AG09319 (cell line): ENCODE measurements at regions not wholly inside any gene's neighbourhood (a gene's known extent, or its start where the extent isn't known, plus 50 kb on each side); places are given as distances from the start of the nearest gene placed in this dataset.

Experiments used
- DNase-seq: peaks from one replicate; pipeline ENCODE4 v3.0.0-alpha.2; 2010; ENCODE audit warnings: low read depth; ENCODE audit errors: extremely low read depth
- TF ChIP-seq, protein P1 (sequence below): IDR thresholded peaks from 2 replicates; pipeline ENCODE4 v1.5.1; 2011; ENCODE audit warnings: low read depth, mild to moderate bottlenecking, inconsistent platforms, low read length, moderate library complexity

DNA sequence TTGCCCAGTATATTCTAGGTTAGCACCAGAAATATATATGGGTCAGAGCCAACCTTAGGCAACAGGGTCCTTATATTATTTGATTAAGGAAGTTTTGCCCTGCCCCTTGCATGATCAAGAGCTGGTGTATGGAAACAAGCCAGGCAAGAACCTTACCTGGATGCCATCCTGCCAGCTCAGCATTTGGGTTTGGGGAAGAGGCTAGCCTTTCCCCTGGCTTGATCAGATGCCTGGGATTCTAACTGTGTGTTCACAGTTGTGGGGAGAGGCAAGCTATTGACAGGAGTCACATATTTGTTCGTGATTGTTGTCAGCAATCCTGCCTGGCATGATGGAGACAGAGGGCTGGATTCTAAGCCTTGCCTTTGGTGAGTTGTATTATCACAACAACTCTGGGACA is 260.0 kb upstream of the DACH1 start:
- no peak for DNase-seq
- TF ChIP-seq, protein P1, sequence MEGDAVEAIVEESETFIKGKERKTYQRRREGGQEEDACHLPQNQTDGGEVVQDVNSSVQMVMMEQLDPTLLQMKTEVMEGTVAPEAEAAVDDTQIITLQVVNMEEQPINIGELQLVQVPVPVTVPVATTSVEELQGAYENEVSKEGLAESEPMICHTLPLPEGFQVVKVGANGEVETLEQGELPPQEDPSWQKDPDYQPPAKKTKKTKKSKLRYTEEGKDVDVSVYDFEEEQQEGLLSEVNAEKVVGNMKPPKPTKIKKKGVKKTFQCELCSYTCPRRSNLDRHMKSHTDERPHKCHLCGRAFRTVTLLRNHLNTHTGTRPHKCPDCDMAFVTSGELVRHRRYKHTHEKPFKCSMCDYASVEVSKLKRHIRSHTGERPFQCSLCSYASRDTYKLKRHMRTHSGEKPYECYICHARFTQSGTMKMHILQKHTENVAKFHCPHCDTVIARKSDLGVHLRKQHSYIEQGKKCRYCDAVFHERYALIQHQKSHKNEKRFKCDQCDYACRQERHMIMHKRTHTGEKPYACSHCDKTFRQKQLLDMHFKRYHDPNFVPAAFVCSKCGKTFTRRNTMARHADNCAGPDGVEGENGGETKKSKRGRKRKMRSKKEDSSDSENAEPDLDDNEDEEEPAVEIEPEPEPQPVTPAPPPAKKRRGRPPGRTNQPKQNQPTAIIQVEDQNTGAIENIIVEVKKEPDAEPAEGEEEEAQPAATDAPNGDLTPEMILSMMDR: no peak

GRCh38 chr13:72126424-72126823 is 259.4 kb upstream of the DACH1 start:
- no peak for DNase-seq
- TF ChIP-seq, protein P1: no peak

DNA sequence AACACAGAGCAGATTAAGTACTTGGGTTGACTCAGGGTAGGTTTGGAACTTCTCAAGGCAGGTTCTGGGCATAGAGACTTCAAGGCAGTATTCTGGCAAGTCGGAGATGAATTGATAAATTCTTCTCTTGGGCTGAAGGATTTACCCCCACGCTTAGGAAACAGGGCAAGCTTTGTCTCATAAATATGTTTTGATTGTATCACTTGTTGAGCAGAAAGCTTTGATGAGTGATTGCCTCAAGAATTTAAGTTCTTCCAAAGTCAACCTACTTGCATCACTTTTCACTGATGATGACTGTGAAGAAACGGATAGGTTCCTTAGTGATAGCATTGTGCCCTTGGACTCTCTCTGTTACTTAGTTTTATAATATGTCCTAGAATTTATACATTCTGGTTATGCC is 258.6 kb upstream of the DACH1 start:
- TF ChIP-seq, protein P1: no peak
- DNase-seq: no peak

DNA sequence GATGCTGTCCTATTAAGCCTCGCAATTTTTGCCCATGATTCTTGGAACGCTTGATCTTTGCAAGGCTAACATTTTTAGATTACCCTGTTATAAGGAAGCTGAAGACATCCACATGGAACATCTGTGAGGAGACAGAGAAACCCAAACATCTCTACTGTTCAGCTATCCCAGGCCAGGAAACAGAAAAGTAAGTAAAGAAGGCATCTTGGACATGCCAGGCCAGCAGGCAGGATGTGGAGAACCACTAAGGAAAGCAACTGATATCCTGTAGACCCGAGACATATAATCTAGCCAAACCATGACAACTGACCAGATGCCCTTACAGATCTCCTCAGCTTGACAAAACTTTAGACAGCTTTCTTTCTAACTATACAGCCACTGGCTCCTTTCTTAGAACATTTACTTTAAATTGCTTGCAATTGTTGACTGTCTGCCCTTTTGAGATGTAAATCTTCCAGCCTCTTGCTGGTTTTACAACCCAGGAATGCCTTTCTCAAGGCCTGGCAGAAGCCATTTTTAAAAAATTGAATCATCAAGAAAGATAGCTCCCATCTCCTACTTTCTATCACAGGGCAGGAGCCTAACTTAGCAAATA is 255.8 kb upstream of the DACH1 start:
- TF ChIP-seq, protein P1: no peak
- DNase-seq: no peak

- DNase-seq: no peak
- TF ChIP-seq, protein P1: no peak
These were observed 254.5 kb upstream of the DACH1 start for GRCh38 chr13:72121466-72121865.

DNA sequence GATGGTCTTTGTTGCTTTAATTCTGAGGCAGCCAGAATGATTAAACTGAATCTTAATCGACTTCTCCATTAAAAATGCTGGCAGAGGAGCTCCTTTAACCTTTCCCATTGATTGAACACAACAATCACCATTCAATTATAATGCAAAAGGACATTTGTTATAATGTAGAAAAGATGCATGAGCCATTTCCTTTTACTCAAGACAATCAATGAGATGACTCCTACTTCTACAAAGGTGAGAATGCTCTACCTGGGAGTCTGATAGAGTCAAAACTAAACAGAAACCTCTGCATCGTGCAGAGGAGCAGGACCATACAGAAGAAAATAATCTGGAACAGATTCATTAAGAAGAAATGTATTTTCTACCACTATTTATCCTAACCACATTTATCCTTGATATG is 253.6 kb upstream of the DACH1 start:
- TF ChIP-seq, protein P1: no peak
- no peak for DNase-seq

DNA sequence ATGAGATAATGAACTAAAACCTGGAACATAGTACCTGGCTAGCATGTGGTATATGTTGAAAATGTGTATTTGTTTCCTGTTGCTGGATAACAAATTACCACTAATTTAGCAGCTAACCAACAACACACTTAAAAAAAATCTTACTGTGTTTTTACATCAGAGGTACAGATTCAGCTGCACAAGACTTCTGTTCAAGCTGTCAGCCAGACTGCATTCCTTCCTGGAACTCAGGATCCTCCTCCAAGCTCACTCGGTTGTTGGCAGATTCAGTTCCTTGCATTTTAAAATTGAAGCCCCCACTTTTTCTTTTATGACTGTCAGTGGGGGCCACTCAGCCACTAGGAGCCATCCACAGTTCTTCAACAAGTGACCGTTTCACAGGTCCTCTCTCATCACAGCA is 246.9 kb upstream of the DACH1 start:
- TF ChIP-seq, protein P1: no peak
- DNase-seq: no peak
